ENCODE measurements at regions not wholly inside any gene's neighbourhood (a gene's known extent, or its start where the extent isn't known, plus 50 kb on each side); places are given as distances from the start of the nearest gene placed in this dataset.

DNA sequence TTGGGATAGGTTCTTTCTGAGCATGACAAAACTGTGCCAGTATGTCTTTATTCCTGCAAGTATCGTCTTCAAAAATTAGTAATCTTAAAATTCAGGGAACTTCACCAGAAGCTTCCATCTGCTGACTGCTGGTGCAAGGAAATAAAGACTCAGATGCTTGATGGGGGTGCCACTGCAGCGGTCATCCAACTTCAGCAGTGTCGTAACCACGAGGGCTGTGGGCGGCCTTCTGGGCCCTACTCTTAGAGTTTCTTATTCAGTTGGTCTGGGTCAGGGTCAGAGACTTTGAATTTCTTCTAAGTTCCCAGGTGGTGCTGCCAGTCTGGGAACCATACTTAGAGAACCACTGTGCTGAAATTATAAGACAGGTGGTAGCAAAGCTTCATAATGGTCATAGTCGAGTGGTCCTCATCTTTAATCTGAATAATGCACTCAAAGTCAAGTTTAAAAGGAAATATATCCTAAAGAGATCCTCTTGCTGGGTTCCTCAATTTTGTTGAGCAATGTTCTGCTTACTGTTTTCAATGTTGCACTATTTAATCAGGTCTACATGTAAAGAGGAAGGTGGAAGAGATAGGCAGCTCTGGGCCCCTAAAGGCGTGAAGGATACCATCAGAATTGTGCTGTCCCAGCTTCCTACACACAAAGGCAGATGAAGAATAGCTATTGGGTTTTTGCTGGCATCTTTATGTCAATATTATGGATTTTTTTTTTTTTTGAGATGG is 165.4 kb upstream of the GMDS start:
- ATAC-seq (no peak), DNase-seq (no peak)
- Mint-ChIP-seq H3K9me3 (no peaks in the 10 kb centered on the region), H3K27me3 (no peaks in the 10 kb centered on the region), H3K4me3 (no peak overlapping the region), H3K36me3 (ENCODE audit: low read depth) (no peaks in the 10 kb centered on the region), H3K4me1 (ENCODE audit: low read depth) (no peaks in the 10 kb centered on the region), H3K27ac (no peak overlapping the region)
- ChIA-PET POLR2A (no interaction called here), CTCF (no interaction called here)
- no peak for TF ChIP-seq CTCF (IDR thresholded peaks at IDR 0.05)
- intact Hi-C loops (cut with micrococcal nuclease) = no loop called here

DNA sequence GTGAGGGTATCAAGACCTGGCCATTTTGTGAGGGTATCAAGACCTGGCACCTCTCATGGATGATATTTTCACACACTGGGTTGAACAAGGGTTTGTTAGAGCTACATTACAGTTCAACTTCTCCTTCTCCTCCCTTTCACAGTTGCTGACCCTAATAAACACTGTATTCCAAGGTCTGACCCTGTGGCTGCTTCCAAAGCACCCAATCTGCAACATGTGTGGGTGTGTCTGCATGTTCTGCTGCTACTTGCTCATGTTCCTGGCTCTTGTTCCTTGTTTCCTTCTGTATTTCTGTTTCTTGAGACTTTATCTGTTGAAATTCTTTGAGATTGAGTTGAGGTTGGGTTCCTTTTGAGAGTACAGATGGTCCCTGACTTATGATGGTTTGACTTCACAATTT is 162.1 kb upstream of the GMDS start:
- Mint-ChIP-seq H3K27ac (no peak overlapping the region), H3K9me3 (no peaks in the 10 kb centered on the region), H3K36me3 (ENCODE audit: low read depth) (no peaks in the 10 kb centered on the region), H3K4me3 (no peak overlapping the region), H3K27me3 (no peaks in the 10 kb centered on the region), H3K4me1 (ENCODE audit: low read depth) (no peaks in the 10 kb centered on the region)
- ChIA-PET CTCF (no interaction called here), POLR2A (no interaction called here)
- TF ChIP-seq CTCF (IDR thresholded peaks at IDR 0.05) = no peak
- ATAC-seq (no peak), DNase-seq (no peak)
- intact Hi-C loops (cut with micrococcal nuclease) = no loop called here

DNA sequence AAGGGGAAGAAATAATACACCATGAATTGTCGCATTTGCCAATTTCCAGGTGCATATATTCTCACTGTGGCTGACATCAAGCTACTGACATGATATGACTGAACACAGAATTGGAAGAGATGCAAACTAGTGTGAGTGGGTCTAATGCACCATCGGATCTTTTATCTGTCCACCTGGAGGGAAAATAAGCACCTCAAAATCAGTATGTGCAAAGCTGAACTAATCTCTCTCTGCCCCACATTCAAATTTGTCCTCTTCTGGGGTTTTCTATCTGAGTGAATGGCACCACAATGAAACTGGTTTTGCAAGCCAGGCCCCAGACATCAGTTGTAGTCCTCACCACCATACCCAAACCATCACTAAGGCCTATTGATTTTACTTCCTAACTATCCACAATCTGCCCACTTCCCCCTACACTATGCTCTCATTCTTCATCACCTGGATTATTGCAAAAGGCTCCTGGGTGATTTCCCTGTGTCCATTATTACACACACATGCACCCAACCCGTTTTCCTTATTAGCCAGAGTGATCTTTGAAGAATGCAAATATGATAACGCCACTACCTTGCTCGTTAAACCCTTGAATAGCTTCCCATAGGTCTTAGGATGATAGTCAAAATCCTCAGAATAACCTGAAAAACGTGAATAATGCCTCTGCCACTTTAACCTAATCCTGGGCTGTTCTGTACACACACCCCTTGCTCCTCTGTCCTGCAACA is 159.0 kb upstream of the GMDS start:
- TF ChIP-seq CTCF (IDR thresholded peaks at IDR 0.05) = no peak
- Mint-ChIP-seq H3K4me3 (no peak overlapping the region), H3K27me3 (no peaks in the 10 kb centered on the region), H3K4me1 (ENCODE audit: low read depth) (no peaks in the 10 kb centered on the region), H3K27ac (no peak overlapping the region), H3K9me3 (no peaks in the 10 kb centered on the region), H3K36me3 (ENCODE audit: low read depth) (peaks cover 9% of the 10 kb centered on the region)
- ATAC-seq = no peak
- intact Hi-C loops (cut with micrococcal nuclease) = no loop called here
- no peak for DNase-seq
- POLR2A ChIA-PET = no interaction called here
- CTCF ChIA-PET = no interaction called here

- ChIA-PET CTCF (no interaction called here), POLR2A (no interaction called here)
- DNase-seq (no peak), ATAC-seq (no peak)
- peaks cover 9% of the 10 kb centered on the region for H3K36me3 Mint-ChIP-seq (ENCODE audit: low read depth)
- intact Hi-C loops (cut with micrococcal nuclease) = no loop called here
- no peak overlapping the region for H3K4me3 Mint-ChIP-seq
- H3K4me1 Mint-ChIP-seq (ENCODE audit: low read depth) = no peaks in the 10 kb centered on the region
- no peaks in the 10 kb centered on the region for H3K9me3 Mint-ChIP-seq
- H3K27ac Mint-ChIP-seq = no peak overlapping the region
- TF ChIP-seq CTCF (IDR thresholded peaks at IDR 0.05) = no peak
- H3K27me3 Mint-ChIP-seq = no peaks in the 10 kb centered on the region
These were observed 158.1 kb upstream of the GMDS start for GRCh38 chr6:2403546-2403945.

GRCh38 chr6:2396846-2397630 is 151.6 kb upstream of the GMDS start:
- TF ChIP-seq CTCF (IDR thresholded peaks at IDR 0.05) = no peak
- H3K4me3 Mint-ChIP-seq = no peak overlapping the region
- DNase-seq = no peak
- POLR2A ChIA-PET = interaction anchor here (0.6 kb wide), 1 partner anchor 68 kb away, joined by 3 read pairs; no protein-coding TSS in a partner anchor
- CTCF ChIA-PET = no interaction called here
- H3K27me3 Mint-ChIP-seq = no peaks in the 10 kb centered on the region
- H3K9me3 Mint-ChIP-seq = no peaks in the 10 kb centered on the region
- no peak overlapping the region for H3K27ac Mint-ChIP-seq
- intact Hi-C loops (cut with micrococcal nuclease) = no loop called here
- ATAC-seq = no peak
- no peaks in the 10 kb centered on the region for H3K4me1 Mint-ChIP-seq (ENCODE audit: low read depth)
- peaks cover 9% of the 10 kb centered on the region for H3K36me3 Mint-ChIP-seq (ENCODE audit: low read depth)

Data from activated CD8-positive, alpha-beta T cell treated with anti-CD3 and anti-CD28 coated beads for 36 hours (primary cell).